Body of pancreas (tissue), 4 donors: ENCODE measurements at regions not wholly inside any gene's neighbourhood (a gene's known extent, or its start where the extent isn't known, plus 50 kb on each side); places are given as distances from the start of the nearest gene placed in this dataset.
"Not testable (repeated sequence)": the region's sequence is repeated elsewhere in the genome, so short reads cannot be mapped to it uniquely, and the experiment has no call there.

Experiments used
- POLR2A ChIP-seq, 3 donors: fragments of 450-650 bp; IDR thresholded peaks; one replicate each; pipeline ENCODE4 v1.6.1; 2016; ENCODE audit warnings: antibody characterized with exemption in 3 of 3, mild to moderate bottlenecking in 2 of 3
- TF ChIP-seq, protein P1 (sequence below), 7 experiments: fragments of 450-650 bp in 4 of 7; fragments of 200-600 bp in 3 of 7; sonication (generic) in 3 of 7; IDR thresholded peaks; one replicate each; pipeline ENCODE4 v1.5.1; 2016 to 2019; ENCODE audit warnings: antibody characterized with exemption in 7 of 7

GRCh38 chr7:149665618-149666017, 107.8 kb downstream of the ZNF467 start:
- TF ChIP-seq, protein P1, sequence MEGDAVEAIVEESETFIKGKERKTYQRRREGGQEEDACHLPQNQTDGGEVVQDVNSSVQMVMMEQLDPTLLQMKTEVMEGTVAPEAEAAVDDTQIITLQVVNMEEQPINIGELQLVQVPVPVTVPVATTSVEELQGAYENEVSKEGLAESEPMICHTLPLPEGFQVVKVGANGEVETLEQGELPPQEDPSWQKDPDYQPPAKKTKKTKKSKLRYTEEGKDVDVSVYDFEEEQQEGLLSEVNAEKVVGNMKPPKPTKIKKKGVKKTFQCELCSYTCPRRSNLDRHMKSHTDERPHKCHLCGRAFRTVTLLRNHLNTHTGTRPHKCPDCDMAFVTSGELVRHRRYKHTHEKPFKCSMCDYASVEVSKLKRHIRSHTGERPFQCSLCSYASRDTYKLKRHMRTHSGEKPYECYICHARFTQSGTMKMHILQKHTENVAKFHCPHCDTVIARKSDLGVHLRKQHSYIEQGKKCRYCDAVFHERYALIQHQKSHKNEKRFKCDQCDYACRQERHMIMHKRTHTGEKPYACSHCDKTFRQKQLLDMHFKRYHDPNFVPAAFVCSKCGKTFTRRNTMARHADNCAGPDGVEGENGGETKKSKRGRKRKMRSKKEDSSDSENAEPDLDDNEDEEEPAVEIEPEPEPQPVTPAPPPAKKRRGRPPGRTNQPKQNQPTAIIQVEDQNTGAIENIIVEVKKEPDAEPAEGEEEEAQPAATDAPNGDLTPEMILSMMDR (IDR thresholded peaks at IDR 0.05), result not testable (repeated sequence)
- not testable (repeated sequence) for TF ChIP-seq POLR2A (IDR thresholded peaks at IDR 0.05)
